Suprapubic skin (tissue), 4 donors: ENCODE measurements at regions not wholly inside any gene's neighbourhood (a gene's known extent, or its start where the extent isn't known, plus 50 kb on each side); places are given as distances from the start of the nearest gene placed in this dataset.

Source experiments
- DNase-seq, 2 donors: peaks; one replicate each; pipeline ENCODE4 v3.0.0-alpha.2; 2019; ENCODE audit warnings: low spot score in 2 of 2
- H3K27ac ChIP-seq: fragments of 200-600 bp; sonication (generic); one replicate; pipeline ENCODE4 v1.5.1; 2019
- H3K27me3 ChIP-seq: fragments of 200-600 bp; sonication (generic); one replicate; pipeline ENCODE4 v1.5.1; 2019
- H3K36me3 ChIP-seq: fragments of 200-600 bp; sonication (generic); one replicate; pipeline ENCODE4 v1.5.1; 2019
- H3K4me1 ChIP-seq: fragments of 200-600 bp; sonication (generic); one replicate; pipeline ENCODE4 v1.5.1; 2019
- H3K4me3 ChIP-seq: fragments of 200-600 bp; sonication (generic); one replicate; pipeline ENCODE4 v1.5.1; 2019; ENCODE audit warnings: mild to moderate bottlenecking
- H3K9me3 ChIP-seq: fragments of 200-600 bp; sonication (generic); one replicate; pipeline ENCODE4 v1.5.1; 2019
- EP300 ChIP-seq: sonication (generic); formaldehyde crosslinking; IDR thresholded peaks from one replicate; pipeline ENCODE4 v1.6.1; 2017; ENCODE audit warnings: antibody characterized with exemption
- POLR2A ChIP-seq, 2 donors: fragments of 450-650 bp; IDR thresholded peaks; one replicate each; pipeline ENCODE4 v1.6.1; 2017; ENCODE audit warnings: antibody characterized with exemption in 2 of 2, mild to moderate bottlenecking in 2 of 2, moderate library complexity in 2 of 2
- POLR2AphosphoS5 ChIP-seq, 3 donors: sonication (generic); formaldehyde crosslinking; IDR thresholded peaks; one replicate each; pipeline ENCODE4 v1.6.1; 2017; ENCODE audit warnings: antibody characterized with exemption in 3 of 3
- WGBS: methylation state at CpG from one replicate; pipeline ENCODE4 v1.1.5; 2018; 5-methylcytosine and 5-hydroxymethylcytosine counted together
- TF ChIP-seq, protein P1 (sequence below), 2 donors: fragments of 200-600 bp in 1 of 2; fragments of 450-650 bp in 1 of 2; sonication (generic) in 1 of 2; IDR thresholded peaks; one replicate each; pipeline ENCODE4 v1.5.1; 2016 to 2019; ENCODE audit warnings: antibody characterized with exemption in 2 of 2, mild to moderate bottlenecking in 1 of 2, moderate library complexity in 1 of 2

DNA sequence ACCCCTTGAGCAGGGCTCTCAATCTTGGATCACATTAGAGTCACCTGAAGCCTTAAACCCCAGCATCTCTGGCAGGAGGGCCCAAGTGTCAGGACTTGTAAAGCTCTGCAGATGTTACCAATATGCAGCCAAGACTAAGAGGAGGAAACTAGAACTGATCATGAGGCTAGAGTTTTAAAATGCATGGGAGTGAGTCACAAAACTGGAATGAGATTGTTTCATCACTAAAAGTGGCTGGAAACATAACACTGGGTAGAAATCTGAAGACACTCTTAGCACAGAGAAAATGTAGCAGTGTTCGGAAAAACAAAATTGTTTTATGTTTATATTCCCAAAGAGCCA, 63.3 kb upstream of the GHITM start:
- peak overlapping the region; percentile 32 for H3K27ac ChIP-seq
- H3K36me3 ChIP-seq: no peaks in the 10 kb centered on the region
- H3K4me1 ChIP-seq: no peaks in the 10 kb centered on the region
- H3K27me3 ChIP-seq: no peaks in the 10 kb centered on the region
- no peak overlapping the region for H3K4me3 ChIP-seq
- WGBS: 61% methylated on average over 1 of the region's 1 CpG
- H3K9me3 ChIP-seq: no peaks in the 10 kb centered on the region
- DNase-seq: no peak
- TF ChIP-seq, protein P1, sequence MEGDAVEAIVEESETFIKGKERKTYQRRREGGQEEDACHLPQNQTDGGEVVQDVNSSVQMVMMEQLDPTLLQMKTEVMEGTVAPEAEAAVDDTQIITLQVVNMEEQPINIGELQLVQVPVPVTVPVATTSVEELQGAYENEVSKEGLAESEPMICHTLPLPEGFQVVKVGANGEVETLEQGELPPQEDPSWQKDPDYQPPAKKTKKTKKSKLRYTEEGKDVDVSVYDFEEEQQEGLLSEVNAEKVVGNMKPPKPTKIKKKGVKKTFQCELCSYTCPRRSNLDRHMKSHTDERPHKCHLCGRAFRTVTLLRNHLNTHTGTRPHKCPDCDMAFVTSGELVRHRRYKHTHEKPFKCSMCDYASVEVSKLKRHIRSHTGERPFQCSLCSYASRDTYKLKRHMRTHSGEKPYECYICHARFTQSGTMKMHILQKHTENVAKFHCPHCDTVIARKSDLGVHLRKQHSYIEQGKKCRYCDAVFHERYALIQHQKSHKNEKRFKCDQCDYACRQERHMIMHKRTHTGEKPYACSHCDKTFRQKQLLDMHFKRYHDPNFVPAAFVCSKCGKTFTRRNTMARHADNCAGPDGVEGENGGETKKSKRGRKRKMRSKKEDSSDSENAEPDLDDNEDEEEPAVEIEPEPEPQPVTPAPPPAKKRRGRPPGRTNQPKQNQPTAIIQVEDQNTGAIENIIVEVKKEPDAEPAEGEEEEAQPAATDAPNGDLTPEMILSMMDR (IDR thresholded peaks at IDR 0.05): no peak
- no peak for TF ChIP-seq EP300
- no peak for TF ChIP-seq POLR2A (IDR thresholded peaks at IDR 0.05)
- no peak for TF ChIP-seq POLR2AphosphoS5 (IDR thresholded peaks at IDR 0.05)

DNA sequence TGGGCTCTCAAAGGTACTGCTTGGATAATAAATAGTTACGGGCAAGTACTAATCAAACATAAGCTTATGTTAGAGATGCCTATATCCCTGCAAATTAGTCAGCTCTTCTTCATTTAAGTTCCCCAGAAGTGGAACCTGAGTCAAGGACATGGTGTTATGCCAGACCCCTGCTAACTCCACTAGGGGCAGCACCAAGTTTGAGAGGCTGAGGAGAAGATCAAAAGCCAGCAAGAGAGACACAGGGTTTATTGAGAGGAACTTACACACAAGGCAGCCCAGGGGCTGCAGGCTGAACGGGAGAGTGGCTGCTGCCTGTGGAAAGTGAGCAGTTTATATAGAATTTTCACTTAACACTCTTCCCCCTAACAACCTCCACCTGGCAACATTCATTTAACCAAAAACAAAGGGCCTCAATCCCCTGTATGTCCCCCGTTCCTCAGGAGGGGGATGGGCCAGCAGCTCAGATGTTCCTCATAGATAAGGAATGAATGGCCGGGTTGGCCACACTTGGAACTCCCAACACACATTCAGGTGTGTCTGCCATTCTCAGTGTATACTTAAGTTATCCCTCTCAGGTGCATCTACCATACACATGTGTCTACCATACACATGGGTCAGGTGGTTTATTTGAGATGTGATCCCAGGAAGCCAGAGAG, 62.6 kb upstream of the GHITM start:
- TF ChIP-seq POLR2A (IDR thresholded peaks at IDR 0.05) (no peak), POLR2AphosphoS5 (IDR thresholded peaks at IDR 0.05) (no peak), EP300 (no peak)
- TF ChIP-seq, protein P1 (IDR thresholded peaks at IDR 0.05): no peak
- 59% methylated on average over 4 of the region's 4 CpGs for WGBS
- no peak overlapping the region for H3K4me3 ChIP-seq
- no peaks in the 10 kb centered on the region for H3K27me3 ChIP-seq
- H3K27ac ChIP-seq: peak overlapping the region; percentile 32
- no peaks in the 10 kb centered on the region for H3K9me3 ChIP-seq
- H3K36me3 ChIP-seq: no peaks in the 10 kb centered on the region
- H3K4me1 ChIP-seq: no peaks in the 10 kb centered on the region
- DNase-seq: no peak

DNA sequence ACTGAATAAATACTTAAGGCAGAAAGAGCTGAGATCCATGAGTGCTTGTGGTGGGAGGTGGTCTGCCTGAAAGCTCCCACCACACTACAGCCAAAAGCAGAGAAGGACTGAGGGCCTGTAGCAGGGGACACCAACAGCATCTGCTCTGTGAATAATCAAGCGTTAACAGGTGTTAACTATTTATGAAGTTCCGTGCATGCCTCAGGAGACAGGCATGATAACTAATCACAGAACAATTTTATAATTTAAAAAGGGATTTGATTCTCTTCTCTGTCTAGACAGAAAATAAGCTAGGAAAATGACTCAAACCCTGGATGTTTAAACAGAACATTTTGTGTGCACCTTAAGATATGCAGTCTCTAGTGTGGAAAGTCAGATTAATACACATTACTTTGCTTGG, 61.5 kb upstream of the GHITM start:
- Histone ChIP-seq H3K4me3 (no peak overlapping the region), H3K9me3 (no peaks in the 10 kb centered on the region), H3K27ac (no peak overlapping the region), H3K36me3 (no peaks in the 10 kb centered on the region), H3K4me1 (no peaks in the 10 kb centered on the region), H3K27me3 (no peaks in the 10 kb centered on the region)
- 67% methylated on average over 2 of the region's 2 CpGs for WGBS
- TF ChIP-seq, protein P1 (IDR thresholded peaks at IDR 0.05): no peak
- TF ChIP-seq POLR2A (IDR thresholded peaks at IDR 0.05): no peak
- TF ChIP-seq EP300: no peak
- TF ChIP-seq POLR2AphosphoS5 (IDR thresholded peaks at IDR 0.05): no peak
- no peak for DNase-seq

DNA sequence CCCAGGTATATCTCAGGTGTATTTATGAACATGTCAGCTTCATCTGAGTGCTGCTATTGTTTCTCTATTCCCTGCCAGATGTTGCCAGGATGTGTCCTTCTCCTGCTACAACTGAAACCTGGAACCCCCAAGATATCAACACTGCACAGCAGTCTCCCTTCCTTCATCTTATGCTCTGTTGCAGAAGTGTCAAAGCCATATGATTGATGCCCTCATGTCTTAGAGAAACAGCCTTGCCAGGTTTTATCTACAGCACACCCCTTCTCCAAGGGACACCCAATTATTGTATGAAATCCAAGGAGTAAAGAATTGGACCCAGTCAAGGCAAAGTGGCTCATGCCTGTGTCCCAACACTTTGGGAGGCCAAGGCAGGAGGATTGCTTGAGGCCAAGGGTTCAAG, 60.5 kb upstream of the GHITM start:
- H3K36me3 ChIP-seq: no peaks in the 10 kb centered on the region
- H3K27me3 ChIP-seq: no peaks in the 10 kb centered on the region
- H3K4me1 ChIP-seq: no peaks in the 10 kb centered on the region
- no peak overlapping the region for H3K4me3 ChIP-seq
- TF ChIP-seq, protein P1 (IDR thresholded peaks at IDR 0.05): no peak
- no peak for TF ChIP-seq POLR2AphosphoS5 (IDR thresholded peaks at IDR 0.05)
- no peak for TF ChIP-seq EP300
- no peak for TF ChIP-seq POLR2A (IDR thresholded peaks at IDR 0.05)
- no peaks in the 10 kb centered on the region for H3K9me3 ChIP-seq
- no peak for DNase-seq
- no peak overlapping the region for H3K27ac ChIP-seq

DNA sequence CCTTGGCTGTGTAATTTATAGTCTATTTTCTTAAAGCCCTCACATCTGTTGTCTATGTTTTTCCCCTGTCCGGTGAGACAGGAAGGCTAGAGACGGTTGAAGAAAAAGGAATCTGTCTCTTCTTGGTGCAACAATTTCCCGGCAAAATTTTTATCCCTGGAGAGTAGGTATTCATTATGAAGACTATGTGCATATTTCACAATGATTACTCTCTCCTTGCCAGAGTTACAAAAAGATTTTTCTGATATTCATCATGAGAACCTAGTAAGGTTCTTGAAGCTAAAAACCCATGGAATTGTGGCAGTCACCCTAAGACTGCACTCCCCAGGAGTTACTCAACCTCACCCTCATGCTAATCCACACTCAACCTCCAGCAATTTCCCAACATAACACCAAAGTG, 55.0 kb upstream of the GHITM start:
- H3K9me3 ChIP-seq: no peaks in the 10 kb centered on the region
- H3K4me1 ChIP-seq: no peaks in the 10 kb centered on the region
- DNase-seq: no peak
- 41% methylated on average over 3 of the region's 3 CpGs for WGBS
- H3K36me3 ChIP-seq: no peaks in the 10 kb centered on the region
- no peak for TF ChIP-seq POLR2A (IDR thresholded peaks at IDR 0.05)
- TF ChIP-seq, protein P1 (IDR thresholded peaks at IDR 0.05): no peak
- no peak for TF ChIP-seq POLR2AphosphoS5 (IDR thresholded peaks at IDR 0.05)
- TF ChIP-seq EP300: no peak
- no peaks in the 10 kb centered on the region for H3K27me3 ChIP-seq
- no peak overlapping the region for H3K4me3 ChIP-seq
- H3K27ac ChIP-seq: no peak overlapping the region
